GM23338 (cell line): ENCODE measurements at regions not wholly inside any gene's neighbourhood (a gene's known extent, or its start where the extent isn't known, plus 50 kb on each side); places are given as distances from the start of the nearest gene placed in this dataset.

Source experiments
- ATAC-seq: fragments of 200-7000 bp; cut with Tn5 transposase; 3 replicates; pipeline ENCODE4 v1.9.1; 2020
- DNase-seq: peaks from one replicate; pipeline ENCODE4 v3.0.0-alpha.2; 2015; ENCODE audit warnings: low spot score
- H2AFZ ChIP-seq: fragments of 200-600 bp; sonication (generic); 2 replicates; pipeline ENCODE4 v1.8.0; 2016; ENCODE audit warnings: antibody characterized with exemption, mild to moderate bottlenecking, moderate library complexity
- H3F3A ChIP-seq: fragments of 200-600 bp; sonication (generic); replicated peaks from 2 replicates; pipeline ENCODE4 v1.8.0; 2017; ENCODE audit warnings: antibody characterized with exemption, mixed run types, low read depth
- H3K27ac ChIP-seq: fragments of 200-600 bp; sonication (generic); 2 replicates; pipeline ENCODE4 v1.6.1; 2016; ENCODE audit warnings: low read depth
- H3K27me3 ChIP-seq: fragments of 200-600 bp; sonication (generic); 2 replicates; pipeline ENCODE4 v1.8.0; 2016; ENCODE audit warnings: mild to moderate bottlenecking, mixed run types, moderate library complexity; ENCODE audit not compliant: insufficient read depth
- H3K36me3 ChIP-seq: fragments of 200-600 bp; sonication (generic); 2 replicates; pipeline ENCODE4 v1.8.0; 2016; ENCODE audit warnings: mild to moderate bottlenecking; ENCODE audit not compliant: insufficient read depth
- H3K4me1 ChIP-seq: fragments of 200-600 bp; sonication (generic); 2 replicates; pipeline ENCODE4 v1.8.0; 2016; ENCODE audit warnings: mild to moderate bottlenecking, moderate library complexity; ENCODE audit not compliant: insufficient read depth
- H3K4me2 ChIP-seq: fragments of 200-600 bp; sonication (generic); 2 replicates; pipeline ENCODE4 v1.7.1; 2017; ENCODE audit warnings: mixed run types
- H3K4me3 ChIP-seq: fragments of 200-600 bp; sonication (generic); 2 replicates; pipeline ENCODE4 v1.6.1; 2016; ENCODE audit warnings: mixed run types
- H3K79me2 ChIP-seq: fragments of 200-600 bp; sonication (generic); replicated peaks from 2 replicates; pipeline ENCODE4 v1.8.0; 2017; ENCODE audit warnings: mild to moderate bottlenecking; ENCODE audit not compliant: insufficient read depth
- H3K9me2 ChIP-seq: fragments of 200-600 bp; sonication (generic); 2 replicates; pipeline ENCODE4 v1.8.0; 2017; ENCODE audit not compliant: insufficient read depth
- H4K20me1 ChIP-seq: fragments of 200-600 bp; sonication (generic); replicated peaks from 2 replicates; pipeline ENCODE4 v1.8.0; 2017; ENCODE audit warnings: mild to moderate bottlenecking; ENCODE audit not compliant: insufficient read depth
- H3K27ac Mint-ChIP-seq: 2 replicates; pipeline ENCODE4 v1.8.0; 2020; ENCODE audit warnings: inconsistent platforms, mild to moderate bottlenecking, moderate library complexity, mixed read lengths
- H3K27me3 Mint-ChIP-seq: 3 replicates; pipeline ENCODE4 v1.8.0; 2022; ENCODE audit warnings: low read depth, mild to moderate bottlenecking, moderate library complexity, mixed read lengths, inconsistent platforms; ENCODE audit not compliant: insufficient read depth, poor library complexity
- H3K36me3 Mint-ChIP-seq: 3 replicates; pipeline ENCODE4 v1.8.0; 2021; ENCODE audit warnings: low read depth, mild to moderate bottlenecking, inconsistent platforms, moderate library complexity, mixed read lengths
- H3K4me1 Mint-ChIP-seq: 3 replicates; pipeline ENCODE4 v1.8.0; 2020; ENCODE audit warnings: mild to moderate bottlenecking, inconsistent platforms, mixed read lengths
- H3K4me3 Mint-ChIP-seq: 3 replicates; pipeline ENCODE4 v1.8.0; 2021; ENCODE audit warnings: moderate library complexity, mild to moderate bottlenecking, inconsistent platforms, mixed read lengths
- H3K9me3 Mint-ChIP-seq: 3 replicates; pipeline ENCODE4 v1.8.0; 2020; ENCODE audit warnings: moderate library complexity, mild to moderate bottlenecking, inconsistent platforms, mixed read lengths
- CTCF ChIP-seq, 2 experiments: fragments of 200-600 bp in 1 of 2; sonication (generic) in 1 of 2; conservative IDR thresholded peaks; 2 replicates each; pipeline versions ENCODE4 v1.5.1 to v1.6.1; 2016 to 2017; ENCODE audit warnings: antibody characterized with exemption in 2 of 2, low read depth in 2 of 2, mild to moderate bottlenecking in 2 of 2, moderate library complexity in 1 of 2
- REST ChIP-seq: IDR thresholded peaks from one replicate; pipeline ENCODE4 v1.6.1; 2018; ENCODE audit warnings: antibody characterized with exemption; ENCODE audit not compliant: unreplicated experiment
- ZNF331 ChIP-seq: fragments of 250-450 bp; sonication (Bioruptor Pico); IDR thresholded peaks from 2 replicates; pipeline ENCODE4 v1.5.0; 2020; ENCODE audit warnings: low read depth, mild to moderate bottlenecking, moderate library complexity
- ZNF462 ChIP-seq: fragments of 250-450 bp; sonication (Bioruptor Pico); IDR thresholded peaks from 2 replicates; pipeline ENCODE4 v1.5.0; 2020; ENCODE audit warnings: mild to moderate bottlenecking, moderate library complexity

GRCh38 chr1:195606483-195606882, 1001.8 kb downstream of the KCNT2 start (continued):
- no peak for TF ChIP-seq ZNF462 (CRISPR knock-in tag)

- Histone ChIP-seq H3K4me1 (no peaks in the 10 kb centered on the region), H3K27ac (no peak overlapping the region), H3K27me3 (no peaks in the 10 kb centered on the region), H3K9me2 (no peaks in the 10 kb centered on the region), H3K36me3 (no peaks in the 10 kb centered on the region), H3K79me2 (no peaks in the 10 kb centered on the region), H3K4me2 (no peak overlapping the region), H2AFZ (no peak overlapping the region), H3F3A (no peaks in the 10 kb centered on the region), H3K4me3 (no peak overlapping the region), H4K20me1 (no peaks in the 10 kb centered on the region)
- H3K27me3 Mint-ChIP-seq = no peaks in the 10 kb centered on the region
- ATAC-seq (no peak), DNase-seq (no peak)
- H3K4me1 Mint-ChIP-seq = peaks cover 6% of the 10 kb centered on the region; the same call in 1 of the 3 replicates
- TF ChIP-seq ZNF331 (CRISPR knock-in tag) = no peak
- no peak for TF ChIP-seq CTCF (conservative IDR thresholded peaks at IDR 0.05; ENCODE audit: low read depth in 2 of 2)
- TF ChIP-seq REST = no peak
- H3K27ac Mint-ChIP-seq = no peak overlapping the region
- H3K9me3 Mint-ChIP-seq = no peaks in the 10 kb centered on the region
- no peak overlapping the region for H3K4me3 Mint-ChIP-seq
- no peaks in the 10 kb centered on the region for H3K36me3 Mint-ChIP-seq
Observed at GRCh38 chr1:195604287-195604686, 1004.0 kb downstream of the KCNT2 start.
